ENCODE measurements at regions not wholly inside any gene's neighbourhood (a gene's known extent, or its start where the extent isn't known, plus 50 kb on each side); places are given as distances from the start of the nearest gene placed in this dataset.

DNA sequence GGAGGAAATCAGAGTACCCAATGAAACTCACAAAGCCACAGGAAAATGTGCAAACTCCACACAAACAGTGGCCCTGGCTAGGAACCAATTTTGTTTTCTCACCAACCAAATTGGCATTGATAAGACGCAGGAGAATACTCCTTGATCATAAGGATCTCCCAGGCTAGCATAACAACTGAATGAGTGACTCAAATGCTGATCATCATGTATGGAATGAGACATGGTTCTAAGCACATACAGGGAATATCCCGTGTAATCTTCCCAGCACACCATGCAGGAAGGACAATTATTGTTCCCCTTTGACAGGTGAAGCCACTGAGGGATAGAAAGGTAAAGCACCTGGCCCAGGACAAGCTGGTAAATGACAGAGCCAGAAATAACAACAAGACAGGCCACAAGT lies 180.0 kb upstream of the DUSP10 start:
- TF ChIP-seq, protein P1, sequence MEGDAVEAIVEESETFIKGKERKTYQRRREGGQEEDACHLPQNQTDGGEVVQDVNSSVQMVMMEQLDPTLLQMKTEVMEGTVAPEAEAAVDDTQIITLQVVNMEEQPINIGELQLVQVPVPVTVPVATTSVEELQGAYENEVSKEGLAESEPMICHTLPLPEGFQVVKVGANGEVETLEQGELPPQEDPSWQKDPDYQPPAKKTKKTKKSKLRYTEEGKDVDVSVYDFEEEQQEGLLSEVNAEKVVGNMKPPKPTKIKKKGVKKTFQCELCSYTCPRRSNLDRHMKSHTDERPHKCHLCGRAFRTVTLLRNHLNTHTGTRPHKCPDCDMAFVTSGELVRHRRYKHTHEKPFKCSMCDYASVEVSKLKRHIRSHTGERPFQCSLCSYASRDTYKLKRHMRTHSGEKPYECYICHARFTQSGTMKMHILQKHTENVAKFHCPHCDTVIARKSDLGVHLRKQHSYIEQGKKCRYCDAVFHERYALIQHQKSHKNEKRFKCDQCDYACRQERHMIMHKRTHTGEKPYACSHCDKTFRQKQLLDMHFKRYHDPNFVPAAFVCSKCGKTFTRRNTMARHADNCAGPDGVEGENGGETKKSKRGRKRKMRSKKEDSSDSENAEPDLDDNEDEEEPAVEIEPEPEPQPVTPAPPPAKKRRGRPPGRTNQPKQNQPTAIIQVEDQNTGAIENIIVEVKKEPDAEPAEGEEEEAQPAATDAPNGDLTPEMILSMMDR (conservative IDR thresholded peaks at IDR 0.05): no peak
- TF ChIP-seq ZFX (IDR thresholded peaks at IDR 0.05): no peak

All from C4-2B (cell line).